ENCODE measurements at regions not wholly inside any gene's neighbourhood (a gene's known extent, or its start where the extent isn't known, plus 50 kb on each side); places are given as distances from the start of the nearest gene placed in this dataset.

DNA sequence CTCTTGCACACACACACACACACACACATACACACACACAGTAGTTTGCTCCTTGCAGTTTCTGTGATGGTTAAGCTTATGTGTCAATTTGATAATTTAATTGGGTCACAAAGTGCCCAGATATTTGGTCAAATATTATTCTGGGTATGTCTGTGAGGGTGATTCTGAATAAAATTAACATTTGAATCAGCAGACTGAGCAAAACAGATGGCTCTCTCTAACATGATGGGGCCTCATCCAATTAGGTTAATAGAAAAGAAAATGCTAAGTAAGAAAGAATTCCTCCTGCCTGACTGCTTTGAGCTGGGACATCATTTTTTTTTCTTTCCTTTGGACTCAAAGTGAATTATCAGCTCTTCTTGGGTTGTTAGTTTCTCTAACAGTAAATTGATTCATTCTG, 191.2 kb upstream of the INTU start:
- TF ChIP-seq GATA2 (IDR thresholded peaks at IDR 0.05; ENCODE audit: low read depth, low read length) = no peak
- TF ChIP-seq GATA3 (IDR thresholded peaks at IDR 0.05; ENCODE audit: low read depth, low read length) = no peak

Data from SH-SY5Y (cell line).